ENCODE measurements at regions not wholly inside any gene's neighbourhood (a gene's known extent, or its start where the extent isn't known, plus 50 kb on each side); places are given as distances from the start of the nearest gene placed in this dataset.

- no peak for DNase-seq
- Histone ChIP-seq H3K27ac (no peak overlapping the region), H3K4me1 (no peaks in the 10 kb centered on the region), H3K4me3 (replicated peaks in 1 of 3) (no peak overlapping the region), H3K9me3 (no peaks in the 10 kb centered on the region), H3K27me3 (no peaks in the 10 kb centered on the region), H3K36me3 (no peaks in the 10 kb centered on the region)
- TF ChIP-seq CTCF (IDR thresholded peaks at IDR 0.05) (no peak), POLR2A (IDR thresholded peaks at IDR 0.05) (no peak)
- 60 to 61% methylated on average over 1 of the region's 1 CpG for WGBS, 2 donors
- intact Hi-C loops (cut with DNase I): no loop called here
Observed at GRCh38 chr2:147177071-147177857, 667.6 kb upstream of the ACVR2A start.

- 72 to 76% methylated on average over 2 of the region's 2 CpGs for WGBS, 2 donors
- no peaks in the 10 kb centered on the region for H3K4me1 ChIP-seq
- DNase-seq: no peak
- H3K36me3 ChIP-seq: no peaks in the 10 kb centered on the region
- TF ChIP-seq CTCF (IDR thresholded peaks at IDR 0.05): no peak
- TF ChIP-seq POLR2A (IDR thresholded peaks at IDR 0.05): no peak
- no peaks in the 10 kb centered on the region for H3K9me3 ChIP-seq
- no peak overlapping the region for H3K4me3 ChIP-seq (replicated peaks in 1 of 3)
- intact Hi-C loops (cut with DNase I): no loop called here
- no peak overlapping the region for H3K27ac ChIP-seq
- no peaks in the 10 kb centered on the region for H3K27me3 ChIP-seq
Observed at GRCh38 chr2:147174824-147175254, 670.0 kb upstream of the ACVR2A start.

GRCh38 chr2:147173798-147174197 lies 671.0 kb upstream of the ACVR2A start:
- TF ChIP-seq POLR2A (IDR thresholded peaks at IDR 0.05) (no peak), CTCF (IDR thresholded peaks at IDR 0.05) (no peak)
- no peaks in the 10 kb centered on the region for H3K4me1 ChIP-seq
- no peaks in the 10 kb centered on the region for H3K27me3 ChIP-seq
- intact Hi-C loops (cut with DNase I): no loop called here
- H3K4me3 ChIP-seq (replicated peaks in 1 of 3): no peak overlapping the region
- H3K9me3 ChIP-seq: no peaks in the 10 kb centered on the region
- no peak overlapping the region for H3K27ac ChIP-seq
- H3K36me3 ChIP-seq: no peaks in the 10 kb centered on the region
- no peak for DNase-seq
- WGBS, 2 donors: 96 to 97% methylated on average over 2 of the region's 2 CpGs

GRCh38 chr2:147173189-147173581 lies 671.6 kb upstream of the ACVR2A start:
- no peak for DNase-seq
- Histone ChIP-seq H3K4me1 (no peaks in the 10 kb centered on the region), H3K9me3 (no peaks in the 10 kb centered on the region), H3K27ac (no peak overlapping the region), H3K4me3 (replicated peaks in 1 of 3) (no peak overlapping the region), H3K27me3 (no peaks in the 10 kb centered on the region), H3K36me3 (no peaks in the 10 kb centered on the region)
- intact Hi-C loops (cut with DNase I): no loop called here
- TF ChIP-seq CTCF (IDR thresholded peaks at IDR 0.05) (no peak), POLR2A (IDR thresholded peaks at IDR 0.05) (no peak)
- WGBS, 2 donors: 91 to 96% methylated on average over 1 of the region's 1 CpG

GRCh38 chr2:147172493-147173188 lies 672.2 kb upstream of the ACVR2A start:
- no peaks in the 10 kb centered on the region for H3K27me3 ChIP-seq
- H3K36me3 ChIP-seq: no peaks in the 10 kb centered on the region
- H3K27ac ChIP-seq: no peak overlapping the region
- intact Hi-C loops (cut with DNase I): no loop called here
- no peaks in the 10 kb centered on the region for H3K9me3 ChIP-seq
- no peaks in the 10 kb centered on the region for H3K4me1 ChIP-seq
- DNase-seq: no peak
- 82 to 88% methylated on average over 9 of the region's 9 CpGs for WGBS, 2 donors
- no peak overlapping the region for H3K4me3 ChIP-seq (replicated peaks in 1 of 3)
- no peak for TF ChIP-seq CTCF (IDR thresholded peaks at IDR 0.05)
- no peak for TF ChIP-seq POLR2A (IDR thresholded peaks at IDR 0.05)
